ENCODE measurements at regions not wholly inside any gene's neighbourhood (a gene's known extent, or its start where the extent isn't known, plus 50 kb on each side); places are given as distances from the start of the nearest gene placed in this dataset.
A peak's percentile ranks its signal among the peaks of the same experiment; 100 is the strongest.

DNA sequence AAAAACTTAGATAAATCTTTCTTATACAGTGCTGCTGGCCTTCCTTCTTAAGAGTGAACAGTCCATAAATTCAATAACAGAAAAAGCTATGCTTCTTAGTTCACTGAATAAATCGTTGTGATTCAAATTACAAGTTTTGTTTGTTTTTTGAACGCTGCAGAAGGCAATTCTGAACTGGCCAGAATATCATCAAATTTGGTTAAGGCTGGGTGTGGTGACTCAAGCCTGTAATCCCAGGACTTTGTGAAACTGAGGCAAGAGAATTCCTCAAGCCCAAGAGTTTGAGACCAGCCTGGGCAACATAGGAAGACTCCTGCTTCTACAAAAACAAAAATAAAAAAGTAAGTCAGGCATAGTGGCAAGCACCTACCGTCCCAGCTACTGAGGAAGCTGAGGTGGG, 111.2 kb upstream of the SLC39A10 start:
- Histone ChIP-seq H3K9me3 (peaks cover 0 to 19% (median 16%) of the 10 kb centered on the region in 4 donors), H3K36me3 (no peaks in the 10 kb centered on the region), H3K27me3 (no peaks in the 10 kb centered on the region), H3K27ac (no peak overlapping the region), H3K4me1 (peaks cover 0 to 8% (median 2%) of the 10 kb centered on the region in 4 donors), H3K4me3 (no peak overlapping the region)
- 60 to 73% (median 67%) methylated on average over 3 of the region's 3 CpGs for WGBS, 5 donors
- TF ChIP-seq, protein P1, sequence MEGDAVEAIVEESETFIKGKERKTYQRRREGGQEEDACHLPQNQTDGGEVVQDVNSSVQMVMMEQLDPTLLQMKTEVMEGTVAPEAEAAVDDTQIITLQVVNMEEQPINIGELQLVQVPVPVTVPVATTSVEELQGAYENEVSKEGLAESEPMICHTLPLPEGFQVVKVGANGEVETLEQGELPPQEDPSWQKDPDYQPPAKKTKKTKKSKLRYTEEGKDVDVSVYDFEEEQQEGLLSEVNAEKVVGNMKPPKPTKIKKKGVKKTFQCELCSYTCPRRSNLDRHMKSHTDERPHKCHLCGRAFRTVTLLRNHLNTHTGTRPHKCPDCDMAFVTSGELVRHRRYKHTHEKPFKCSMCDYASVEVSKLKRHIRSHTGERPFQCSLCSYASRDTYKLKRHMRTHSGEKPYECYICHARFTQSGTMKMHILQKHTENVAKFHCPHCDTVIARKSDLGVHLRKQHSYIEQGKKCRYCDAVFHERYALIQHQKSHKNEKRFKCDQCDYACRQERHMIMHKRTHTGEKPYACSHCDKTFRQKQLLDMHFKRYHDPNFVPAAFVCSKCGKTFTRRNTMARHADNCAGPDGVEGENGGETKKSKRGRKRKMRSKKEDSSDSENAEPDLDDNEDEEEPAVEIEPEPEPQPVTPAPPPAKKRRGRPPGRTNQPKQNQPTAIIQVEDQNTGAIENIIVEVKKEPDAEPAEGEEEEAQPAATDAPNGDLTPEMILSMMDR (IDR thresholded peaks at IDR 0.05) = no peak
- no peak for TF ChIP-seq POLR2AphosphoS5 (IDR thresholded peaks at IDR 0.05)
- DNase-seq = no peak
- intact Hi-C loops (cut with DNase I; ENCODE audit: low total_unique reads) = no loop called here

DNA sequence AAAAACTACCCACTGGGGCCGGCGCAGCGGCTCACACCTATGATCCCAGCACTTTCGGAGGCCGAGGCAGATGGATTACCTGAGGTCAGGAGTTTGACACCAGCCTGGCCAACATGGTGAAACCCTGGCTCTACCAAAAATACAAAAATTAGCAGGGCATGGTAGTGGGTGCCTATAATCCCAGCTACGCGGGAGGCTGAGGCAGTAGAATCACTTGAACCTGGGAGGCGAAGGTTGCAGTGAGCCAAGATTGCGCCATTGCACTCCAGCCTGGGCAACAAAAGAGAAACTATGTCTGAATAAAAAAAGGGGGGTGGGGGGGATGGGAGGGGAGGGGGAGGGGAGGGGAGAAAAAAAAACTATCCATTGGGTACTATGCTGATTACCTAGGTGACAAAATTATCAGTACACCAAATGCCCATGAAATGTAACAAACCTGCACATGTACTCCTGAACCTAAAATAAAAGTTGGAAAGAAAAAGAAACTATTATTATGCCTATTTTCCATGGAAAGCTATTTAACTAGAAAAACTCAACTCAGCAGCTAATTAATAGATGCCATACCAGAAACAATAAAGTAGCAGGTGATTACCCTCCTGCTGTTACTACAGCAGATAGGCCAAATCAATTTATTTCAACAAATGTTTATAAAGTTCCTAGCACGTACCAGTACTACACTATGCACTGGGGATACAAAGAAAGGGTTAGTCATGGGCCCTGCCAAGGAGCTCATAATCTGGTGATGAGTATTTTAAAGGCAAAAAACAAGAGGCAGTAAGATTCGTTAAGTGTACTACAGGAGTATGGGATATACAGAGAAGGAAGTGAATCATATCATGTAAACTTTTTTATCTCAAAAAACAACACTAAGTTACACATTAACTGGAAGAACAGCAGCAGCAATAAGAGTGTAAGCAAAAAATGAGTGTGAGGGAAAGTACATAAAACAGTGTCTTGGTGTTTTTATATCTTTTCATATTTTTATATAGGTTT, 112.8 kb upstream of the SLC39A10 start:
- peak in 1 of 2 donors; percentile 47 for DNase-seq
- Histone ChIP-seq H3K4me1 (peaks cover 0 to 8% (median 2%) of the 10 kb centered on the region in 4 donors), H3K9me3 (peaks cover 0 to 19% (median 16%) of the 10 kb centered on the region in 4 donors), H3K36me3 (no peaks in the 10 kb centered on the region), H3K27ac (peak overlapping the region in 2 of 5 donors; percentile 31 to 39), H3K4me3 (no peak overlapping the region), H3K27me3 (no peaks in the 10 kb centered on the region)
- TF ChIP-seq EP300 (IDR thresholded peaks at IDR 0.05) = no peak
- TF ChIP-seq, protein P1 (IDR thresholded peaks at IDR 0.05) = no peak
- TF ChIP-seq POLR2A (IDR thresholded peaks at IDR 0.05) = no peak
- TF ChIP-seq POLR2AphosphoS5 (IDR thresholded peaks at IDR 0.05) = peak in 1 of 3 donors; percentile 35
- 80 to 86% (median 83%) methylated on average over 11 of the region's 11 CpGs for WGBS, 5 donors
- intact Hi-C loops (cut with DNase I; ENCODE audit: low total_unique reads) = no loop called here

GRCh38 chr2:195543063-195543462, 114.0 kb upstream of the SLC39A10 start:
- DNase-seq = no peak
- Histone ChIP-seq H3K4me3 (no peak overlapping the region), H3K27ac (no peak overlapping the region), H3K36me3 (no peaks in the 10 kb centered on the region), H3K27me3 (no peaks in the 10 kb centered on the region), H3K4me1 (peaks cover 0 to 8% (median 2%) of the 10 kb centered on the region in 4 donors), H3K9me3 (peaks cover 0 to 10% (median 7%) of the 10 kb centered on the region in 4 donors)
- TF ChIP-seq POLR2A (IDR thresholded peaks at IDR 0.05) (no peak), EP300 (IDR thresholded peaks at IDR 0.05) (no peak), POLR2AphosphoS5 (IDR thresholded peaks at IDR 0.05) (no peak)
- TF ChIP-seq, protein P1 (IDR thresholded peaks at IDR 0.05) = no peak
- WGBS, 5 donors = 93 to 100% (median 96%) methylated on average over 2 of the region's 2 CpGs
- intact Hi-C loops (cut with DNase I; ENCODE audit: low total_unique reads) = no loop called here

GRCh38 chr2:195542067-195542466, 115.0 kb upstream of the SLC39A10 start:
- peaks cover 0 to under 1% (median 0%) of the 10 kb centered on the region in 4 donors for H3K9me3 ChIP-seq
- no peak overlapping the region for H3K4me3 ChIP-seq
- H3K27ac ChIP-seq = no peak overlapping the region
- H3K4me1 ChIP-seq = peaks cover 0 to 10% (median 2%) of the 10 kb centered on the region in 4 donors
- TF ChIP-seq EP300 (IDR thresholded peaks at IDR 0.05) = no peak
- TF ChIP-seq, protein P1 (IDR thresholded peaks at IDR 0.05) = no peak
- no peak for TF ChIP-seq POLR2AphosphoS5 (IDR thresholded peaks at IDR 0.05)
- no peak for TF ChIP-seq POLR2A (IDR thresholded peaks at IDR 0.05)
- H3K36me3 ChIP-seq = no peaks in the 10 kb centered on the region
- WGBS, 5 donors = 72 to 98% (median 73%) methylated on average over 4 of the region's 4 CpGs
- intact Hi-C loops (cut with DNase I; ENCODE audit: low total_unique reads) = no loop called here
- DNase-seq = no peak
- no peaks in the 10 kb centered on the region for H3K27me3 ChIP-seq

All from stomach (tissue), 8 donors.